ENCODE measurements at regions not wholly inside any gene's neighbourhood (a gene's known extent, or its start where the extent isn't known, plus 50 kb on each side); places are given as distances from the start of the nearest gene placed in this dataset.

- H3K79me1 ChIP-seq (ENCODE audit: low read depth, low read length), result no peaks in the 10 kb centered on the region
- H3K14ac ChIP-seq (ENCODE audit: insufficient read length), result no peak overlapping the region
- no peaks in the 10 kb centered on the region for H3K9me3 ChIP-seq (ENCODE audit: insufficient read depth in 2 of 2, low read depth in 1 of 2, low read length in 1 of 2)
- no peaks in the 10 kb centered on the region for H3K36me3 ChIP-seq (ENCODE audit: control insufficient read depth in 2 of 4, insufficient read depth in 4 of 4, low read length in 3 of 4)
- H3K27me3 ChIP-seq (replicated peaks in 1 of 4; ENCODE audit: control insufficient read depth in 3 of 4, extremely low read depth in 1 of 4, insufficient read depth in 3 of 4, low read length in 3 of 4), result no peaks in the 10 kb centered on the region
- H3K4me3 ChIP-seq (ENCODE audit: extremely low read depth in 1 of 4, insufficient read depth in 2 of 4, low read depth in 3 of 4, low read length in 4 of 4), result no peak overlapping the region
- no peak overlapping the region for H3K9ac ChIP-seq (replicated peaks in 1 of 4; ENCODE audit: extremely low read depth in 1 of 4, low read depth in 3 of 4, low read length in 3 of 4)
- H3K23me2 ChIP-seq (ENCODE audit: low read depth, low read length), result no peaks in the 10 kb centered on the region
- no peaks in the 10 kb centered on the region for H4K20me1 ChIP-seq (replicated peaks in 1 of 2; ENCODE audit: control insufficient read depth in 1 of 2, insufficient read depth in 2 of 2, low read length in 2 of 2)
- H3K79me2 ChIP-seq (ENCODE audit: control insufficient read depth in 1 of 2, insufficient read depth in 2 of 2, low read length in 2 of 2), result no peaks in the 10 kb centered on the region
- no peak overlapping the region for H2BK12ac ChIP-seq (ENCODE audit: low read depth, low read length)
- no peak overlapping the region for H2BK15ac ChIP-seq (ENCODE audit: low read length)
- no peak overlapping the region for H2AFZ ChIP-seq (ENCODE audit: low read length)
- H3K27ac ChIP-seq (ENCODE audit: low read depth, low read length), result no peak overlapping the region
- H3K4me2 ChIP-seq (ENCODE audit: insufficient read depth in 1 of 2, low read depth in 2 of 2, low read length in 2 of 2), result no peak overlapping the region
- DNase-seq (ENCODE audit: low read depth in 1 of 2, low spot score in 2 of 2), result no peak
- POLR2A ChIA-PET (ENCODE audit: partially characterized antibody), result no interaction called here
- no peak overlapping the region for H2BK20ac ChIP-seq (ENCODE audit: low read length)
- no peak overlapping the region for H3K56ac ChIP-seq (replicated peaks; ENCODE audit: insufficient read length, low read depth, low read length)
- no peaks in the 10 kb centered on the region for H3K4me1 ChIP-seq (replicated peaks in 1 of 4; ENCODE audit: control insufficient read depth in 3 of 4, insufficient read depth in 4 of 4, low read length in 3 of 4)
- no peak overlapping the region for H2AK5ac ChIP-seq (ENCODE audit: low read depth, low read length)
- no peak overlapping the region for H3K23ac ChIP-seq (ENCODE audit: insufficient read length)
- no peak overlapping the region for H3K4ac ChIP-seq (replicated peaks; ENCODE audit: insufficient read length, low read depth, low read length)
- H2BK120ac ChIP-seq (replicated peaks; ENCODE audit: low read depth, low read length), result no peak overlapping the region
- H2BK5ac ChIP-seq (ENCODE audit: low read depth, low read length), result no peak overlapping the region
- no peak overlapping the region for H4K91ac ChIP-seq (replicated peaks; ENCODE audit: insufficient read length, low read length)
- WGBS, 2 experiments (ENCODE audit: extremely low coverage in 1 of 2, insufficient coverage in 1 of 2, insufficient read length in 1 of 2, insufficient replicate concordance in 2 of 2, low coverage in 1 of 2, low lambda C conversion rate in 2 of 2, missing lambda C conversion rate in 1 of 2), result 89% methylated on average over 2 of the region's 2 CpGs; no CpG with 5 or more reads in 1 of the 2 experiments
- no peak overlapping the region for H4K8ac ChIP-seq (ENCODE audit: extremely low read depth, insufficient read depth, low read length)
- FAIRE-seq, result no peak
- H3K18ac ChIP-seq (ENCODE audit: extremely low read depth, low read length), result no peak overlapping the region
- H4K5ac ChIP-seq (ENCODE audit: insufficient read length, low read depth, low read length), result no peak overlapping the region
- CTCF ChIA-PET (ENCODE audit: partially characterized antibody), result interaction anchor here (0.7 to 3.3 kb wide), 18 partner anchors 7 to 321 kb away, joined by 3 to 35 read pairs (median 4); partner anchors contain the start of gene EDN1
- no peak for TF ChIP-seq TAF7 (optimal IDR thresholded peaks at IDR 0.05; ENCODE audit: borderline replicate concordance, low read depth, low read length)
- TF ChIP-seq POU5F1 (IDR thresholded peaks at IDR 0.05; ENCODE audit: low read depth, low read length), result no peak
- TF ChIP-seq CTCF (IDR thresholded peaks at IDR 0.05; ENCODE audit: control extremely low read depth in 1 of 3, insufficient read depth in 1 of 3, low read depth in 1 of 3, low read length in 3 of 3), result no peak
- TF ChIP-seq ASH2L (IDR thresholded peaks at IDR 0.05; ENCODE audit: low read length), result no peak
- TF ChIP-seq HDAC2 (IDR thresholded peaks at IDR 0.05; ENCODE audit: borderline replicate concordance in 1 of 2, low read depth in 2 of 2, low read length in 2 of 2), result no peak
- no peak for TF ChIP-seq CTBP2 (IDR thresholded peaks at IDR 0.05; ENCODE audit: borderline replicate concordance, insufficient read depth, insufficient read length, low read length)
Observed at GRCh38 chr6:12481292-12481691, 191.1 kb downstream of the EDN1 start.

Measured in H1 (cell line).